ENCODE measurements at regions not wholly inside any gene's neighbourhood (a gene's known extent, or its start where the extent isn't known, plus 50 kb on each side); places are given as distances from the start of the nearest gene placed in this dataset.

DNA sequence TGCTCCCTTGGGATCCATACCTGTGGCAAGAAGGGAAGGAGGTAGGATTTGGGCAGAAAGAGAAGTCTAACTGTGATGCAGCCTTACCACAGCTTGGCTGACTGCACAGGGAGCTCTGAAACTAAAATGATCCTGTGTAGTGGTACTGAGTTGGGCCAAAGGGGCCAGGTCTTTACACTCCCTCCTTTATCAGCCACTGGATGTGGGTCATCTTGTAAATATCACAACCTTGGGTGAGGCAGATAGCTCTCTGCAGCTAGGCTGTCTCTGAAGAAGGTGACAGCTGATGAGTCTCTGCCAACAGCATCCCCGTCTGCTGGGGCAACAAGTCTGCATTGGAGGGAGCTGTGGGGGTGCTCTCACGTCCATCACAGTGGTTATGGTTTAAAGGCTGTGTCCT lies 95.9 kb upstream of the CAND1 start:
- no peak for DNase-seq

DNA sequence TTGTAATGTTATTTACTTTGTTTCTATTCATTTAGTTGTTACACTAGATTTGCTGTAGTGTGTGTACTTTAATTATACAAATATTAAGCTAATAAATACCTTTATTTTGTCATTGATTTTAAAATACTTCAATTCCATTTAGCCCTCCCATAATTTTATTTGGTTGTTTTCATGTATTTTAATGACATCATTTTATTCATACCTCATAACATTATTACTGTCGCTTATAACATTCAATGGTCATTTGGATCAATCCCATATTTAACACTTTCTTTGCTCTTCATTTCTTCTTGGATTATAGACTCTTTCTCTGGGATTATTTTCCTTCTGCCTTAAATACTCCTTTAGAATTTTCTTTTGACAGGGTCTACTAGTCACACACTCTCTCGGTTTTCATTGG lies 86.6 kb upstream of the CAND1 start:
- no peak for DNase-seq

GRCh38 chr12:67193704-67194103 lies 75.5 kb upstream of the CAND1 start:
- DNase-seq: no peak

- no peak for DNase-seq
Measured at GRCh38 chr12:67200386-67200785, 68.8 kb upstream of the CAND1 start.

GRCh38 chr12:67202011-67202677 lies 67.0 kb upstream of the CAND1 start:
- no peak for DNase-seq

GRCh38 chr12:67202678-67203012 lies 66.5 kb upstream of the CAND1 start:
- DNase-seq: no peak

GRCh38 chr12:67208281-67209067 lies 60.7 kb upstream of the CAND1 start:
- no peak for DNase-seq

DNA sequence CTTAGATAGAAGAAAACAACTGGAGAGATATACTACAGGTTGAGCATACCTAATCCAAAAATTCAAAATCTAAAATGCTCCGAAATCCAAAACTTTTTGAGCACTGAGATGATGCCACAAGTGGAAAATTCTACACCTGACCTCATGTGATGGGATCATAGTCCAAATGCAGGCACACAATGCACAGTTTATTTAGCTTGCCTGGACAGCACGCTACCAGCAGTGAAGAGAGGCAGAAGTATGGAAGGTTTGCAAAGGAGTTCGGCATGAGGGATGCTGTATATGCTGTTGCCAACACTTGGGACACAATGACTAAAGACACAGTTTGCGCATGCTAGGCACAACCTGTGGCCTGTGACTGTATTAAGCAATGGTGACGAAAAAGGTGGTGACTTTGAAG lies 58.1 kb upstream of the CAND1 start:
- DNase-seq: no peak

DNA sequence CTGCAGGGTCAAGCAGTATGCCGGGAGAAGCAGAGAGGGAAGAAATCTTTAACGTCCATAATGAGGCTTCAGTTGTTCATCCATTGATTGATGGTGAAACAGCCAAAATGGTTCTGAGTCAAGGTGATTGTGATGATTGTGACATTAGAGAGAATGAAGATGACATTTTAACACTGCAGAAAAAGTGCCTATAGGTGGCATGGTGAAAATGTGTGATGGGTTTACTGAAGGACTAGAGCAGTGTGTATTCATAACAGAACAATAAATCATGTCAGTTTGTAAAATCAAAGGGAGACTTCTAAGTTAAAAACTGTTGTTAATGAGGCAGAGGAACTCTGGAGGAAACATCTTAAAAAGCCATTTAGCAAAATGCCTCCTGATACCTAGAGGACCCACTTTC lies 57.7 kb upstream of the CAND1 start:
- no peak for DNase-seq

GRCh38 chr12:67217647-67218046 lies 51.5 kb upstream of the CAND1 start:
- no peak for DNase-seq

Data from NCI-H2081 treated with DMSO at 0.1 percent for 48 hours (cell line).